ENCODE measurements at regions not wholly inside any gene's neighbourhood (a gene's known extent, or its start where the extent isn't known, plus 50 kb on each side); places are given as distances from the start of the nearest gene placed in this dataset.

DNA sequence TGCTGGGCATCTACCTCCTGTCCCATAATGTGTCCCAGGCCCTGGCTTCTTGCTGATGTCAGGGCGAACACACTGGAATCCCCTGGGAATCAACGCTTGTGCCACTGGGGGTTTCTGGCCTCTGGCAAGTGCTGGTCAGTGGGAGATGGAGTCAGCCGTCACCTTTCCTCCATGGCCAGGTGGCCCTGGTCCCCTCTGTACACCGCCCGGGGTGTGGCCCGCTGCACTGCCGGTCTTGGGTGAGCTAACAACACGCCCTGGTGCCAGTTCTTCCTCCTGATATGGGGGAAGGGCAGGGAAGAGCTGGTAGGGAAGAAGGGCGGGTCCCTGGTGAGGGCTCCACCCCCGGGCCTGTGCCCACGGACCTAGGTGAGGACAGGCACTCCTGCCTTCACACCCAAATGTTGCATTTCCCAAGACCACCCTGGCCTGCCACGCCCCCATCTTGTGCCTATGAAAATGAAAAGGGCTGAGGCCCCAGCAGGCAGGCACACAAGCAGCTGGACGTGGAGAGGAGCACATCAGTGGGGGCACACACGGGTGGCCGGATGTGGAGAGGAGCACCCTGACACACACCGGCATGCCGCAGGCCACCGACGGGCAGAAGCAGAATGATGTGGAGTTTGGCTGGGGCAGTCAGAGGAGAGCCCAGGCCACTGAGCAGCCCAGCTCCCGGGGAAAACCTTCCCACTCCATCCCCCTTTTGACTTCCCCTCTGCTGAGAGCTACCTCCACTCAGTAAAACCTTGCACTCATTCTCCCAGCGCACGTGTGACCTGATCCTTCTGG is 140.5 kb downstream of the ASB1 start:
- TF ChIP-seq TEAD4 (IDR thresholded peaks at IDR 0.05) (no peak), TAF1 (IDR thresholded peaks at IDR 0.05; ENCODE audit: low read depth) (no peak), ZBTB7A (IDR thresholded peaks at IDR 0.05; ENCODE audit: low read depth) (no peak), RAD21 (IDR thresholded peaks at IDR 0.05; ENCODE audit: low read depth) (no peak), FOXM1 (IDR thresholded peaks at IDR 0.05; ENCODE audit: borderline replicate concordance, low read depth) (no peak), CEBPB (IDR thresholded peaks at IDR 0.05) (no peak), YY1 (IDR thresholded peaks at IDR 0.05; ENCODE audit: low read depth) (no peak)
- TF ChIP-seq, protein P1, sequence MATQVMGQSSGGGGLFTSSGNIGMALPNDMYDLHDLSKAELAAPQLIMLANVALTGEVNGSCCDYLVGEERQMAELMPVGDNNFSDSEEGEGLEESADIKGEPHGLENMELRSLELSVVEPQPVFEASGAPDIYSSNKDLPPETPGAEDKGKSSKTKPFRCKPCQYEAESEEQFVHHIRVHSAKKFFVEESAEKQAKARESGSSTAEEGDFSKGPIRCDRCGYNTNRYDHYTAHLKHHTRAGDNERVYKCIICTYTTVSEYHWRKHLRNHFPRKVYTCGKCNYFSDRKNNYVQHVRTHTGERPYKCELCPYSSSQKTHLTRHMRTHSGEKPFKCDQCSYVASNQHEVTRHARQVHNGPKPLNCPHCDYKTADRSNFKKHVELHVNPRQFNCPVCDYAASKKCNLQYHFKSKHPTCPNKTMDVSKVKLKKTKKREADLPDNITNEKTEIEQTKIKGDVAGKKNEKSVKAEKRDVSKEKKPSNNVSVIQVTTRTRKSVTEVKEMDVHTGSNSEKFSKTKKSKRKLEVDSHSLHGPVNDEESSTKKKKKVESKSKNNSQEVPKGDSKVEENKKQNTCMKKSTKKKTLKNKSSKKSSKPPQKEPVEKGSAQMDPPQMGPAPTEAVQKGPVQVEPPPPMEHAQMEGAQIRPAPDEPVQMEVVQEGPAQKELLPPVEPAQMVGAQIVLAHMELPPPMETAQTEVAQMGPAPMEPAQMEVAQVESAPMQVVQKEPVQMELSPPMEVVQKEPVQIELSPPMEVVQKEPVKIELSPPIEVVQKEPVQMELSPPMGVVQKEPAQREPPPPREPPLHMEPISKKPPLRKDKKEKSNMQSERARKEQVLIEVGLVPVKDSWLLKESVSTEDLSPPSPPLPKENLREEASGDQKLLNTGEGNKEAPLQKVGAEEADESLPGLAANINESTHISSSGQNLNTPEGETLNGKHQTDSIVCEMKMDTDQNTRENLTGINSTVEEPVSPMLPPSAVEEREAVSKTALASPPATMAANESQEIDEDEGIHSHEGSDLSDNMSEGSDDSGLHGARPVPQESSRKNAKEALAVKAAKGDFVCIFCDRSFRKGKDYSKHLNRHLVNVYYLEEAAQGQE (IDR thresholded peaks at IDR 0.05; ENCODE audit: low read depth) = no peak

- TF ChIP-seq USF1 (IDR thresholded peaks at IDR 0.05) = no peak
- TF ChIP-seq FOXM1 (IDR thresholded peaks at IDR 0.05; ENCODE audit: borderline replicate concordance, low read depth) = no peak
- TF ChIP-seq RAD21 (IDR thresholded peaks at IDR 0.05; ENCODE audit: low read depth) = no peak
- TF ChIP-seq TEAD4 (IDR thresholded peaks at IDR 0.05) = no peak
- no peak for TF ChIP-seq TCF12 (IDR thresholded peaks at IDR 0.05; ENCODE audit: low read depth)
- no peak for TF ChIP-seq EP300 (IDR thresholded peaks at IDR 0.05; ENCODE audit: borderline replicate concordance)
- no peak for TF ChIP-seq CREB1 (IDR thresholded peaks at IDR 0.05; ENCODE audit: low read depth)
- TF ChIP-seq, protein P1 (IDR thresholded peaks at IDR 0.05; ENCODE audit: low read depth) = no peak
- TF ChIP-seq YY1 (IDR thresholded peaks at IDR 0.05; ENCODE audit: low read depth) = no peak
- TF ChIP-seq ZBTB7A (IDR thresholded peaks at IDR 0.05; ENCODE audit: low read depth) = no peak
- TF ChIP-seq NFIC (IDR thresholded peaks at IDR 0.05) = no peak
- TF ChIP-seq TAF1 (IDR thresholded peaks at IDR 0.05; ENCODE audit: low read depth) = no peak
- no peak for TF ChIP-seq CEBPB (IDR thresholded peaks at IDR 0.05)
- TF ChIP-seq EGR1 (IDR thresholded peaks at IDR 0.05) = no peak
- TF ChIP-seq MAX (IDR thresholded peaks at IDR 0.05) = no peak
Observed at GRCh38 chr2:238567996-238568395, 141.3 kb downstream of the ASB1 start.

GRCh38 chr2:238568455-238569440 is 142.0 kb downstream of the ASB1 start:
- TF ChIP-seq EGR1 (IDR thresholded peaks at IDR 0.05) (no peak), CREB1 (IDR thresholded peaks at IDR 0.05; ENCODE audit: low read depth) (no peak), EP300 (IDR thresholded peaks at IDR 0.05; ENCODE audit: borderline replicate concordance) (no peak), FOXM1 (IDR thresholded peaks at IDR 0.05; ENCODE audit: borderline replicate concordance, low read depth) (no peak), CEBPB (IDR thresholded peaks at IDR 0.05) (no peak), YY1 (IDR thresholded peaks at IDR 0.05; ENCODE audit: low read depth) (no peak), TAF1 (IDR thresholded peaks at IDR 0.05; ENCODE audit: low read depth) (no peak), TEAD4 (IDR thresholded peaks at IDR 0.05) (no peak), MAX (IDR thresholded peaks at IDR 0.05) (no peak), USF1 (IDR thresholded peaks at IDR 0.05) (no peak), NFIC (IDR thresholded peaks at IDR 0.05) (no peak), TCF12 (IDR thresholded peaks at IDR 0.05; ENCODE audit: low read depth) (no peak), RAD21 (IDR thresholded peaks at IDR 0.05; ENCODE audit: low read depth) (no peak), ZBTB7A (IDR thresholded peaks at IDR 0.05; ENCODE audit: low read depth) (no peak)
- TF ChIP-seq, protein P1 (IDR thresholded peaks at IDR 0.05; ENCODE audit: low read depth) = no peak

Data from Ishikawa (cell line).